ENCODE measurements at regions not wholly inside any gene's neighbourhood (a gene's known extent, or its start where the extent isn't known, plus 50 kb on each side); places are given as distances from the start of the nearest gene placed in this dataset.

DNA sequence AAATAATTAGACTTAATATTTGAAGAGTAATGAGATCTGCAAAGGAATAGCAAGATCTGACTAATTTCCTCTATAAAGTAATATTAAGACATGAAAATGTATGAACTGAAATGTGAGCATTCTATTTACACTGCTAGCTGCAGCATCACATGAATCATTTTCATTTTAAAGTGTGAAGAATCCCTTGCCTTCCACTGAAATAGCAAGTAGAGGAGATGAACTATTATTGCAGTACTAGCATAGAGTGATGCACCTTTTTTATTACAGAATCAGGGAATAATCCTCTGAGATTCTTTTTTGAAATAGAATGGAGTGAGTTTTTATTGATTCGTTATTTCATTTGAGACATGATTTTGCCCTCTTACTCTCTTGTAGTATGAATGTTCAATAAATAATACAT is 281.9 kb upstream of the NAV3 start:
- TF ChIP-seq, protein P1, sequence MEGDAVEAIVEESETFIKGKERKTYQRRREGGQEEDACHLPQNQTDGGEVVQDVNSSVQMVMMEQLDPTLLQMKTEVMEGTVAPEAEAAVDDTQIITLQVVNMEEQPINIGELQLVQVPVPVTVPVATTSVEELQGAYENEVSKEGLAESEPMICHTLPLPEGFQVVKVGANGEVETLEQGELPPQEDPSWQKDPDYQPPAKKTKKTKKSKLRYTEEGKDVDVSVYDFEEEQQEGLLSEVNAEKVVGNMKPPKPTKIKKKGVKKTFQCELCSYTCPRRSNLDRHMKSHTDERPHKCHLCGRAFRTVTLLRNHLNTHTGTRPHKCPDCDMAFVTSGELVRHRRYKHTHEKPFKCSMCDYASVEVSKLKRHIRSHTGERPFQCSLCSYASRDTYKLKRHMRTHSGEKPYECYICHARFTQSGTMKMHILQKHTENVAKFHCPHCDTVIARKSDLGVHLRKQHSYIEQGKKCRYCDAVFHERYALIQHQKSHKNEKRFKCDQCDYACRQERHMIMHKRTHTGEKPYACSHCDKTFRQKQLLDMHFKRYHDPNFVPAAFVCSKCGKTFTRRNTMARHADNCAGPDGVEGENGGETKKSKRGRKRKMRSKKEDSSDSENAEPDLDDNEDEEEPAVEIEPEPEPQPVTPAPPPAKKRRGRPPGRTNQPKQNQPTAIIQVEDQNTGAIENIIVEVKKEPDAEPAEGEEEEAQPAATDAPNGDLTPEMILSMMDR (IDR thresholded peaks at IDR 0.05): no peak
- no peak for TF ChIP-seq POLR2A (IDR thresholded peaks at IDR 0.05)

Measured in thyroid gland (tissue), 4 donors.